ENCODE measurements at regions not wholly inside any gene's neighbourhood (a gene's known extent, or its start where the extent isn't known, plus 50 kb on each side); places are given as distances from the start of the nearest gene placed in this dataset.

GRCh38 chr5:53817183-53817582 is 256.7 kb downstream of the NDUFS4 start:
- Histone ChIP-seq H3K27ac (no peak overlapping the region), H3K4me1 (replicated peaks in 1 of 2) (no peaks in the 10 kb centered on the region), H3K4me3 (no peak overlapping the region), H3K27me3 (no peaks in the 10 kb centered on the region), H3K36me3 (replicated peaks in 1 of 2) (no peaks in the 10 kb centered on the region), H3K9me3 (replicated peaks in 1 of 3) (no peaks in the 10 kb centered on the region)
- TF ChIP-seq POLR2A (IDR thresholded peaks at IDR 0.05), result no peak
- TF ChIP-seq, protein P1, sequence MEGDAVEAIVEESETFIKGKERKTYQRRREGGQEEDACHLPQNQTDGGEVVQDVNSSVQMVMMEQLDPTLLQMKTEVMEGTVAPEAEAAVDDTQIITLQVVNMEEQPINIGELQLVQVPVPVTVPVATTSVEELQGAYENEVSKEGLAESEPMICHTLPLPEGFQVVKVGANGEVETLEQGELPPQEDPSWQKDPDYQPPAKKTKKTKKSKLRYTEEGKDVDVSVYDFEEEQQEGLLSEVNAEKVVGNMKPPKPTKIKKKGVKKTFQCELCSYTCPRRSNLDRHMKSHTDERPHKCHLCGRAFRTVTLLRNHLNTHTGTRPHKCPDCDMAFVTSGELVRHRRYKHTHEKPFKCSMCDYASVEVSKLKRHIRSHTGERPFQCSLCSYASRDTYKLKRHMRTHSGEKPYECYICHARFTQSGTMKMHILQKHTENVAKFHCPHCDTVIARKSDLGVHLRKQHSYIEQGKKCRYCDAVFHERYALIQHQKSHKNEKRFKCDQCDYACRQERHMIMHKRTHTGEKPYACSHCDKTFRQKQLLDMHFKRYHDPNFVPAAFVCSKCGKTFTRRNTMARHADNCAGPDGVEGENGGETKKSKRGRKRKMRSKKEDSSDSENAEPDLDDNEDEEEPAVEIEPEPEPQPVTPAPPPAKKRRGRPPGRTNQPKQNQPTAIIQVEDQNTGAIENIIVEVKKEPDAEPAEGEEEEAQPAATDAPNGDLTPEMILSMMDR (IDR thresholded peaks at IDR 0.05), result no peak
- DNase-seq, result no peak
- intact Hi-C loops (cut with DNase I), result no loop called here

GRCh38 chr5:53819482-53819881 is 259.0 kb downstream of the NDUFS4 start:
- Histone ChIP-seq H3K27ac (no peak overlapping the region), H3K27me3 (no peaks in the 10 kb centered on the region), H3K4me1 (replicated peaks in 1 of 2) (no peaks in the 10 kb centered on the region), H3K9me3 (replicated peaks in 1 of 3) (no peaks in the 10 kb centered on the region), H3K36me3 (replicated peaks in 1 of 2) (no peaks in the 10 kb centered on the region), H3K4me3 (no peak overlapping the region)
- no peak for DNase-seq
- 84 to 90% (median 85%) methylated on average over 7 to 8 of the region's 8 CpGs for WGBS, 4 donors
- intact Hi-C loops (cut with DNase I), result no loop called here
- TF ChIP-seq, protein P1 (IDR thresholded peaks at IDR 0.05), result no peak
- no peak for TF ChIP-seq POLR2A (IDR thresholded peaks at IDR 0.05)

GRCh38 chr5:53820119-53820801 is 259.8 kb downstream of the NDUFS4 start:
- no peak for DNase-seq
- H3K9me3 ChIP-seq (replicated peaks in 1 of 3), result no peaks in the 10 kb centered on the region
- intact Hi-C loops (cut with DNase I), result no loop called here
- H3K4me3 ChIP-seq, result no peak overlapping the region
- no peaks in the 10 kb centered on the region for H3K27me3 ChIP-seq
- 55 to 94% (median 89%) methylated on average over 2 of the region's 2 CpGs for WGBS, 4 donors
- no peaks in the 10 kb centered on the region for H3K36me3 ChIP-seq (replicated peaks in 1 of 2)
- no peak overlapping the region for H3K27ac ChIP-seq
- TF ChIP-seq POLR2A (IDR thresholded peaks at IDR 0.05), result no peak
- TF ChIP-seq, protein P1 (IDR thresholded peaks at IDR 0.05), result no peak
- no peaks in the 10 kb centered on the region for H3K4me1 ChIP-seq (replicated peaks in 1 of 2)

DNA sequence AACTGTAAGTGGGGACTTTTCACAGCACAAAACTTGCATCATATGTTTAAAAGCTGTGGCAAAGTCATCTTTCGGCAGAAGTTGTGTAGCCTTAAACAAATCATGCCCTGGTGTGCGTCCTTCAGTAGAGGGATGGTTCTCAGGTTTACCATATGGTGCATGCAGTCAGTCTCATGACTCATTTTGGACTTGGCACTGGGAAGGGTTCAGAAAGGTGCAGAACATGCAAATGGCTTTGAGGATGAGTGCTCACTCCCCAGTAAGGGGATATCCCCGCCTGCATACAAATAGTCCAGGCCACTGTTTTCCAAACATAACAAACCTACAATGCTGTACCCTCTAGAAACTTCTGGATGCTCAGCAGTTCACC is 260.3 kb downstream of the NDUFS4 start:
- H3K4me3 ChIP-seq, result no peak overlapping the region
- intact Hi-C loops (cut with DNase I), result no loop called here
- H3K9me3 ChIP-seq (replicated peaks in 1 of 3), result no peaks in the 10 kb centered on the region
- H3K36me3 ChIP-seq (replicated peaks in 1 of 2), result no peaks in the 10 kb centered on the region
- H3K4me1 ChIP-seq (replicated peaks in 1 of 2), result no peaks in the 10 kb centered on the region
- H3K27me3 ChIP-seq, result no peaks in the 10 kb centered on the region
- WGBS, 4 donors, result 87 to 96% (median 95%) methylated on average over 3 of the region's 3 CpGs
- no peak overlapping the region for H3K27ac ChIP-seq
- DNase-seq, result no peak
- TF ChIP-seq POLR2A (IDR thresholded peaks at IDR 0.05), result no peak
- TF ChIP-seq, protein P1 (IDR thresholded peaks at IDR 0.05), result no peak
